GM12878 (cell line): ENCODE measurements at regions not wholly inside any gene's neighbourhood (a gene's known extent, or its start where the extent isn't known, plus 50 kb on each side); places are given as distances from the start of the nearest gene placed in this dataset.

Experiments
- EP300 ChIP-seq, 2 experiments: fragments of 150-350 bp in 1 of 2; IDR thresholded peaks; 2 replicates each; pipeline ENCODE4 v1.6.1; 2011 to 2012; ENCODE audit warnings: low read depth in 2 of 2, low read length in 2 of 2, borderline replicate concordance in 1 of 2, improper control_type of control experiment in 1 of 2, inconsistent platforms in 1 of 2; ENCODE audit not compliant: control insufficient read depth in 1 of 2
- MAX ChIP-seq: IDR thresholded peaks from 2 replicates; pipeline ENCODE4 v1.6.1; 2012; ENCODE audit warnings: low read depth, low read length, improper control_type of control experiment
- MYC ChIP-seq: IDR thresholded peaks from 2 replicates; pipeline ENCODE4 v1.6.1; 2011; ENCODE audit warnings: mild to moderate bottlenecking, low read length, moderate library complexity, inconsistent platforms; ENCODE audit not compliant: insufficient read depth, insufficient replicate concordance, insufficient read length, severe bottlenecking
- POLR2A ChIP-seq: IDR thresholded peaks from 2 replicates; pipeline ENCODE4 v1.6.1; 2011; ENCODE audit warnings: low read depth, mild to moderate bottlenecking, low read length
- POLR2AphosphoS2 ChIP-seq: IDR thresholded peaks from 2 replicates; pipeline ENCODE4 v1.6.1; 2011; ENCODE audit warnings: low read depth, mild to moderate bottlenecking, low read length, improper control_type of control experiment, moderate library complexity
- POLR2AphosphoS5 ChIP-seq: IDR thresholded peaks from 2 replicates; pipeline ENCODE4 v1.6.1; 2011; ENCODE audit warnings: mild to moderate bottlenecking, low read length, inconsistent platforms
- PRDM15 ChIP-seq: fragments of 450-650 bp; formaldehyde crosslinking; IDR thresholded peaks from 2 replicates; pipeline ENCODE4 v1.4.0; 2020; ENCODE audit warnings: mild to moderate bottlenecking, moderate library complexity
- RAD21 ChIP-seq: IDR thresholded peaks from 2 replicates; pipeline ENCODE4 v1.6.1; 2011; ENCODE audit warnings: mild to moderate bottlenecking, low read depth, low read length, moderate library complexity; ENCODE audit not compliant: insufficient read depth
- ZNF274 ChIP-seq: IDR thresholded peaks from one replicate; pipeline ENCODE4 v1.8.0; 2011; ENCODE audit not compliant: insufficient read length, insufficient read depth
- TF ChIP-seq, protein P1 (sequence below), 3 experiments: IDR thresholded peaks in 2 of 3; conservative IDR thresholded peaks in 1 of 3; 2 replicates each; pipeline ENCODE4 v1.5.1; 2011; ENCODE audit warnings: low read depth in 3 of 3, low read length in 3 of 3, mild to moderate bottlenecking in 3 of 3, control low read depth in 2 of 3, moderate library complexity in 2 of 3, inconsistent platforms in 1 of 3, mixed read lengths in 1 of 3; ENCODE audit not compliant: control insufficient read depth in 2 of 3, insufficient read depth in 1 of 3; ENCODE audit errors: extremely low read depth in 1 of 3

GRCh38 chr1:188904201-188904600 lies 1573.5 kb downstream of the BRINP3 start:
- no peak for TF ChIP-seq MYC
- no peak for TF ChIP-seq EP300 (IDR thresholded peaks at IDR 0.05; ENCODE audit: borderline replicate concordance in 1 of 2, control insufficient read depth in 1 of 2, low read depth in 2 of 2, low read length in 2 of 2)
- TF ChIP-seq POLR2A: no peak
- no peak for TF ChIP-seq RAD21
- TF ChIP-seq, protein P1, sequence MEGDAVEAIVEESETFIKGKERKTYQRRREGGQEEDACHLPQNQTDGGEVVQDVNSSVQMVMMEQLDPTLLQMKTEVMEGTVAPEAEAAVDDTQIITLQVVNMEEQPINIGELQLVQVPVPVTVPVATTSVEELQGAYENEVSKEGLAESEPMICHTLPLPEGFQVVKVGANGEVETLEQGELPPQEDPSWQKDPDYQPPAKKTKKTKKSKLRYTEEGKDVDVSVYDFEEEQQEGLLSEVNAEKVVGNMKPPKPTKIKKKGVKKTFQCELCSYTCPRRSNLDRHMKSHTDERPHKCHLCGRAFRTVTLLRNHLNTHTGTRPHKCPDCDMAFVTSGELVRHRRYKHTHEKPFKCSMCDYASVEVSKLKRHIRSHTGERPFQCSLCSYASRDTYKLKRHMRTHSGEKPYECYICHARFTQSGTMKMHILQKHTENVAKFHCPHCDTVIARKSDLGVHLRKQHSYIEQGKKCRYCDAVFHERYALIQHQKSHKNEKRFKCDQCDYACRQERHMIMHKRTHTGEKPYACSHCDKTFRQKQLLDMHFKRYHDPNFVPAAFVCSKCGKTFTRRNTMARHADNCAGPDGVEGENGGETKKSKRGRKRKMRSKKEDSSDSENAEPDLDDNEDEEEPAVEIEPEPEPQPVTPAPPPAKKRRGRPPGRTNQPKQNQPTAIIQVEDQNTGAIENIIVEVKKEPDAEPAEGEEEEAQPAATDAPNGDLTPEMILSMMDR (IDR thresholded peaks at IDR 0.05 in 2 of 3, conservative IDR thresholded peaks at IDR 0.05 in 1 of 3; ENCODE audit: control insufficient read depth in 2 of 3, extremely low read depth in 1 of 3, insufficient read depth in 1 of 3, low read depth in 3 of 3, low read length in 3 of 3): no peak
- TF ChIP-seq PRDM15 (CRISPR knock-in tag): no peak
- TF ChIP-seq MAX: no peak
- no peak for TF ChIP-seq POLR2AphosphoS2
- no peak for TF ChIP-seq ZNF274
- no peak for TF ChIP-seq POLR2AphosphoS5
